Lower lobe of right lung (tissue), 2 donors: ENCODE measurements at regions not wholly inside any gene's neighbourhood (a gene's known extent, or its start where the extent isn't known, plus 50 kb on each side); places are given as distances from the start of the nearest gene placed in this dataset.

Source experiments
- ATAC-seq, 2 donors: fragments of 200-7000 bp; cut with Tn5 transposase; one replicate each; pipeline ENCODE4 v1.9.1; 2020 to 2022; ENCODE audit warnings: mild to moderate bottlenecking in 2 of 2, moderate library complexity in 2 of 2
- DNase-seq: peaks from one replicate; pipeline ENCODE4 v3.0.0-alpha.2; 2020
- H3K27ac ChIP-seq: fragments of 200-600 bp; one replicate; pipeline ENCODE4 v1.8.0; 2022
- H3K27me3 ChIP-seq: fragments of 200-600 bp; one replicate; pipeline ENCODE4 v1.8.0; 2022; ENCODE audit warnings: low read depth
- H3K36me3 ChIP-seq: fragments of 200-600 bp; one replicate; pipeline ENCODE4 v1.8.0; 2022; ENCODE audit warnings: mild to moderate bottlenecking
- H3K4me1 ChIP-seq: fragments of 200-600 bp; one replicate; pipeline ENCODE4 v1.8.0; 2022
- H3K4me3 ChIP-seq: fragments of 200-600 bp; one replicate; pipeline ENCODE4 v1.8.0; 2022; ENCODE audit warnings: mild to moderate bottlenecking
- H3K9me3 ChIP-seq: fragments of 200-600 bp; one replicate; pipeline ENCODE4 v1.8.0; 2022
- CTCF ChIP-seq: fragments of 200-600 bp; IDR thresholded peaks from one replicate; pipeline ENCODE4 v1.8.0; 2022; ENCODE audit warnings: antibody characterized with exemption, mild to moderate bottlenecking
- intact Hi-C: fragments of 100-400 bp; cut with DNase I; formaldehyde crosslinking; loops from one replicate; pipeline ENCODE4 v1.11.0; 2022
- donor health status: DM: no; HTN: yes; CAD: no; lungs with severe emphysema.

DNA sequence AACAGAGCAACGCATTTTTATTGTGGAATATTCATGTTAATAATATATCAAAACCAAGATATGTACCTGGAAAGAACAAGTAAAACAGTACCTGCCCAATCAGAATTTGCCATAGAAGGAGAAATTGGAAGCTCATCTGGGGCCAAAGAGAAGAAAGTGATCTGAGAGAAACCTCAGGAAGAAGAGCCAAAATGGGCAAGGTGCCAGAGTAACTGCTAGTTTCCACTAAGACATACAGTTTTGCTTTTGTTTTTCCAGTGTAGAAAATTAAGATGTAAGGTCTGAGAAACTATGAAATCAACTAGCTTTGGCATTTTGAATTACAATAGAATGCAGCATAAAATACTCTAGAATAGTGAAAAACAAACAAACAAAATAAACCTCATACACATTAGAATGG is 2201.2 kb downstream of the ARAP2 start:
- ATAC-seq (no peak), DNase-seq (no peak)
- Histone ChIP-seq H3K27ac (no peak overlapping the region), H3K4me1 (no peaks in the 10 kb centered on the region), H3K36me3 (no peaks in the 10 kb centered on the region), H3K9me3 (no peaks in the 10 kb centered on the region), H3K27me3 (no peaks in the 10 kb centered on the region), H3K4me3 (no peak overlapping the region)
- TF ChIP-seq CTCF, result no peak
- intact Hi-C loops, result no loop called here

DNA sequence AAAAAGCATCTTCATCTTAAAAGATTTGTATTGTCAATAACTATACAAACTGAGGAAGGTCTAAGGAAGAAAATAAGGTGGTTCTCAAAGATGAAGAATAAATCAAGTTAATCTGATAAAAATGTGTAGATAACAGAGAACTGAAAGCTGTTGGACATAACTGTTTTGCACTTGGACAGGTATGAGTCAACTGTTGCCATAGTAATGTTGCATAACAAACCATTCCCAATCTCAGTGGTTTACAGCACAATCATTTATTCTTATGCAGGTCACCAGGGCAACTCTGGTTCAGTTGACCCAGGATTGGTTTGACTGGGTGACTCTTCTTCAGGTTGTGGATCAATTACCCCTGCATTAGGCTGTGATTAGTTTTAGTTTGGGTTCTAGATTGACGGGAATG is 2197.7 kb downstream of the ARAP2 start:
- Histone ChIP-seq H3K36me3 (no peaks in the 10 kb centered on the region), H3K4me3 (no peak overlapping the region), H3K27ac (no peak overlapping the region), H3K27me3 (no peaks in the 10 kb centered on the region), H3K4me1 (no peaks in the 10 kb centered on the region), H3K9me3 (no peaks in the 10 kb centered on the region)
- intact Hi-C loops, result no loop called here
- no peak for TF ChIP-seq CTCF
- no peak for DNase-seq
- no peak for ATAC-seq

- H3K36me3 ChIP-seq, result no peaks in the 10 kb centered on the region
- intact Hi-C loops, result no loop called here
- DNase-seq, result no peak
- H3K4me3 ChIP-seq, result no peak overlapping the region
- ATAC-seq, result no peak
- H3K27me3 ChIP-seq, result no peaks in the 10 kb centered on the region
- H3K27ac ChIP-seq, result no peak overlapping the region
- no peaks in the 10 kb centered on the region for H3K9me3 ChIP-seq
- no peaks in the 10 kb centered on the region for H3K4me1 ChIP-seq
- TF ChIP-seq CTCF, result no peak
Measured at GRCh38 chr4:34047363-34047762, 2197.0 kb downstream of the ARAP2 start.

DNA sequence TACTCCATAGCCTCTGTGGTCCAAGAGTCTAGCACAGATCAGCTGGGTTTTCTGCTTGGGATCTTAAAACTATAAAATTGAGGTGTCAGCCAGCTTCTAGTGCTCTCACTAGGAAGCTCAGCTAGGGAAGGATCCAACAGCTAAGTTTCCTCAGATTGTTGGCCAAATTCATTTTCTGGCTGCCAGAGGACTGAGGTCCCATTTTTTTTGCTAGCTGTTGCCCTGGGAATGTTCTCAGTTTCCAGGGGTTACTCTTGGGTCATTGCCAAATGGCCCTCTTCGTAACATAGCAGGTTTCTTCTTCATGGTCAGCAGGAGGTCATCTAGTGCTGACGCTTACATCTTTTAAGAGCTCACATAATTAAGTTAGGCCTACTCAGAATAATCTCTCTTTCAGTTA is 2178.2 kb downstream of the ARAP2 start:
- Histone ChIP-seq H3K36me3 (no peaks in the 10 kb centered on the region), H3K27ac (no peak overlapping the region), H3K9me3 (no peaks in the 10 kb centered on the region), H3K4me3 (no peak overlapping the region), H3K4me1 (no peaks in the 10 kb centered on the region), H3K27me3 (no peaks in the 10 kb centered on the region)
- intact Hi-C loops, result no loop called here
- ATAC-seq (no peak), DNase-seq (no peak)
- no peak for TF ChIP-seq CTCF

DNA sequence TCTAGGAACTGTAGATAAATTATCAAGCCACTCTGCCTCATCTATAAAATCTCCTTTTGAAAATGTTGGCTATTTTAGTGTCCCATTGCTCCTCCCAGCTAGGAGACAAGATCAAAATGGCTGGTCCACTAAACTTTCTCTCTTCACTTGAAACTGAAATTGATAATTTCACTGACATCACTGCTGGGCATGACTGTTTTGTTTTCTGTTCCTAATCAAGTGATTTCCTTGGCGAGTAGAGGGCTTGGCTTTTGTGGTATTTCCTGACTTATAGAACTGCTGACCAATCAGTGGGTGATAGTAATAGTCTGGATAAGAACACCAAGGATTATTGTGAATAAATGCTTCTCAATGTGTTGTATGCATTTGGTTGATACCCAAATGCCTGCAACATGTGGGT is 2152.9 kb downstream of the ARAP2 start:
- Histone ChIP-seq H3K36me3 (no peaks in the 10 kb centered on the region), H3K4me3 (no peak overlapping the region), H3K4me1 (no peaks in the 10 kb centered on the region), H3K27me3 (no peaks in the 10 kb centered on the region), H3K9me3 (no peaks in the 10 kb centered on the region), H3K27ac (no peak overlapping the region)
- DNase-seq, result no peak
- ATAC-seq, result no peak
- intact Hi-C loops, result no loop called here
- TF ChIP-seq CTCF, result no peak

GRCh38 chr4:34094114-34094513 is 2150.2 kb downstream of the ARAP2 start:
- H3K4me3 ChIP-seq, result no peak overlapping the region
- TF ChIP-seq CTCF, result no peak
- H3K36me3 ChIP-seq, result no peaks in the 10 kb centered on the region
- no peaks in the 10 kb centered on the region for H3K4me1 ChIP-seq
- DNase-seq, result no peak
- intact Hi-C loops, result no loop called here
- H3K9me3 ChIP-seq, result no peaks in the 10 kb centered on the region
- ATAC-seq, result no peak
- no peak overlapping the region for H3K27ac ChIP-seq
- H3K27me3 ChIP-seq, result no peaks in the 10 kb centered on the region
